Choroid plexus epithelial cell (primary cell): ENCODE measurements at regions not wholly inside any gene's neighbourhood (a gene's known extent, or its start where the extent isn't known, plus 50 kb on each side); places are given as distances from the start of the nearest gene placed in this dataset.

Experiments
- DNase-seq: peaks from one replicate; pipeline ENCODE4 v3.0.0-alpha.2; 2010; ENCODE audit warnings: low read depth
- H3K4me3 ChIP-seq: 2 replicates; pipeline ENCODE4 v1.5.1; 2011; ENCODE audit warnings: low read depth, mild to moderate bottlenecking, control low read depth, low read length, moderate library complexity
- CTCF ChIP-seq: conservative IDR thresholded peaks from 2 replicates; pipeline ENCODE4 v1.5.1; 2011; ENCODE audit warnings: low read depth, mild to moderate bottlenecking, control low read depth, inconsistent platforms, low read length, moderate library complexity

- DNase-seq = no peak
- no peak for TF ChIP-seq CTCF
- H3K4me3 ChIP-seq = no peak overlapping the region
These were observed 93.0 kb upstream of the MANSC4 start for GRCh38 chr12:27873010-27873409.

- no peak overlapping the region for H3K4me3 ChIP-seq
- DNase-seq = no peak
- TF ChIP-seq CTCF = no peak
These were observed 91.9 kb upstream of the MANSC4 start for GRCh38 chr12:27871946-27872345.

- peak; percentile 88 for DNase-seq
- no peak for TF ChIP-seq CTCF
These were observed 90.9 kb upstream of the MANSC4 start for GRCh38 chr12:27870939-27871338.

DNA sequence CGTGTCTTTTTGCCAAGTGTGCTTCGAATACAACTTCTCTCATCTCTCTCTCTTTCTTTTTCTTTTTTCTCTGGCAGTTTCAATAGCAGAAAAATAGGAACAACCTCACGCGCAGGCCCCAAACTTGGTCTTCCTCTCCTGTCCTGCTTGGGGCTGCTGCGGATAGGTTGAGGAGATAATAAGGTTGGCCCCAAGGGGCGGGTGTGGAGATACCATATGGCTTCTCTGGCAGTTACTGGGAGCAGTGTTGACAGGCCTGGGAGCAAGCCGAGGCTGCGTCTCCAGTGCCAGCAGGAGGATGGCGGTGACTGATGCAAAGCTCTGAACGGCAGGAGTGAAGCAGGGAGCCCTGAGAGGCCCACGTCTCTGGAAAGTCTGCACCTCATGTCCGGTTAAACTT is 89.5 kb upstream of the MANSC4 start:
- TF ChIP-seq CTCF = no peak
- H3K4me3 ChIP-seq = no peak overlapping the region
- no peak for DNase-seq

More at GRCh38 chr12:27870939-27871338, 90.9 kb upstream of the MANSC4 start:
- no peak overlapping the region for H3K4me3 ChIP-seq

GRCh38 chr12:27868139-27868538 is 88.1 kb upstream of the MANSC4 start:
- TF ChIP-seq CTCF = no peak
- DNase-seq = peak; percentile 87
- no peak overlapping the region for H3K4me3 ChIP-seq

- no peak overlapping the region for H3K4me3 ChIP-seq
- DNase-seq = peak; percentile 68
- TF ChIP-seq CTCF = no peak
These were observed 86.5 kb upstream of the MANSC4 start for GRCh38 chr12:27866373-27867101.

DNA sequence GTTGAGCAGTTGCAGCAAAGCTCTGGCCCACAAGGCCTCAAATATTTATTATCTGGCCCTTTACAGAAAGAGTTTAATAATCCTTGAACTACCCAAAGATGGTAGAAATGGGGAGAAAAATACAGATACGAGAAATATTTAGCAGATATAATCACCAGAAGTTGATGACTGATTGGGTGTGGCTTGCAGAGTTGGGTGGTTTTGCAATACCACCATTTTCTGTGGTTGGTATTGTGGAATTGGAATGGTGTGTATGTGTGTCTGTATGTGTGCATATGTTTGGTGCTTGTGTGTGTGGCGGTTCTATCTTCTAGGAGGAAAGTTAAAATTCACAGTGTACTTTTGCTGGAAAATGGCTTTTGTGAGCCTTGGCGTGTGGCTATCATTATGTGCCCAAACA is 85.4 kb upstream of the MANSC4 start:
- no peak for TF ChIP-seq CTCF
- H3K4me3 ChIP-seq = no peak overlapping the region
- DNase-seq = peak; percentile 85
